ENCODE measurements at regions not wholly inside any gene's neighbourhood (a gene's known extent, or its start where the extent isn't known, plus 50 kb on each side); places are given as distances from the start of the nearest gene placed in this dataset.

DNA sequence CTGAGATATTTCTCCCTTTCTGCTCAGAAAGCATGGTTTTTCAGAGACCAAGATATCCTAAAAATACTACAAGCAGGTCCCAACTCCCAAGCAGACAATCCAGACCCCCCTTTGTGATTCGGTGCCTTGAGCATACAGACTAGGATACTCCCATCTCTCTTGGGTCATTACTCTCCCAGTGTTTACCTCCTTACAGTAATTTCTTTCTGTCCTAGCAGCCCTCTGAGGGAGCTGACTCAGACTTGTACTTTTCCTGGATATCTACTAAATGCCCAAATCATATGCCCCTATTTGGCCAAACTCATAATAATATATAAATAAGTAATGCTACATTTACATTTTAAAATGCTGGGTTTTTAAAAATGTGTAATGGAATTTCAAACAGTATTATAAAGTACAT, 355.6 kb downstream of the LRIG3 start:
- peak overlapping the region; percentile 37; the same call in 2 of the 3 replicates for H2BK15ac ChIP-seq (ENCODE audit: low read depth, low read length)
- peak overlapping the region; percentile 62; the same call in 1 of the 2 replicates for H3K56ac ChIP-seq (ENCODE audit: extremely low read depth, insufficient read depth, low read length)
- peak overlapping the region; percentile 63 for H4K91ac ChIP-seq (ENCODE audit: insufficient read depth, low read depth, low read length)
- 0 out of 2 replicates have a peak overlapping the region, but pooled peaks have one; percentile 5 for H3K4me2 ChIP-seq (ENCODE audit: low read depth, low read length)
- BruUV-seq (replicated peaks): no TSS peak
- no peaks in the 10 kb centered on the region for H3K36me3 ChIP-seq (ENCODE audit: control insufficient read depth, insufficient read depth, low read length)
- peaks cover 16% of the 10 kb centered on the region for H3K4me1 ChIP-seq (ENCODE audit: control insufficient read depth, insufficient read depth, low read length)
- intact Hi-C loops (cut with micrococcal nuclease): loop anchor here (2.0 to 5.0 kb wide), 2 partner anchors 198 to 312 kb away; no protein-coding TSS in a partner anchor
- 17% methylated on average over 1 of the region's 1 CpG; no CpG with 5 or more reads in 1 of the 2 experiments for WGBS, 2 experiments (ENCODE audit: extremely low coverage in 2 of 2, insufficient read length in 1 of 2)
- peak overlapping the region; percentile 99 for H3K27ac ChIP-seq (ENCODE audit: insufficient read depth, low read length)
- peak overlapping the region; percentile 6; the same call in 1 of the 2 replicates for H3K23ac ChIP-seq (ENCODE audit: low read depth, low read length)
- TF ChIP-seq MAFK (IDR thresholded peaks at IDR 0.05; ENCODE audit: low read depth, low read length) (0 out of 2 replicates have a peak, but pooled peaks have one; percentile 22), POLR2A (IDR thresholded peaks at IDR 0.05; ENCODE audit: low read depth, low read length) (no peak)
- H3K4me3 ChIP-seq (ENCODE audit: insufficient read depth, low read depth, low read length): no peak overlapping the region
- peak overlapping the region; percentile 82 for H2BK120ac ChIP-seq (ENCODE audit: low read depth, low read length)
- peak overlapping the region; percentile 15; the same call in 1 of the 2 replicates for H4K5ac ChIP-seq (ENCODE audit: low read depth, low read length)
- no peaks in the 10 kb centered on the region for H4K20me1 ChIP-seq (ENCODE audit: insufficient read depth, low read length)
- H3K9me1 ChIP-seq (ENCODE audit: insufficient read depth, low read length): peaks cover 7% of the 10 kb centered on the region; the same call in 1 of the 2 replicates
- H3K79me1 ChIP-seq (ENCODE audit: low read depth in 1 of 2, low read length in 2 of 2): no peaks in the 10 kb centered on the region
- in situ Hi-C loops (cut with MboI; ENCODE audit: low sequenced_read_pairs): loop anchor here (10.0 kb wide), 1 partner anchor 190 kb away; no protein-coding TSS in a partner anchor
- H2BK5ac ChIP-seq (ENCODE audit: low read depth, low read length, poor library complexity, severe bottlenecking): peak overlapping the region; percentile 98
- H2BK20ac ChIP-seq (ENCODE audit: low read depth, low read length): peak overlapping the region; percentile 52; the same call in 1 of the 2 replicates
- ChIA-PET POLR2A (ENCODE audit: unreplicated experiment) (no interaction called here), CTCF (interaction anchor here (1.0 kb wide), 1 partner anchor 238 kb away, joined by 3 read pairs; no protein-coding TSS in a partner anchor)
- no peaks in the 10 kb centered on the region for H3K9me3 ChIP-seq (ENCODE audit: control insufficient read depth, insufficient read depth, low read length)
- peak overlapping the region; percentile 71 to 79 for H4K8ac ChIP-seq (ENCODE audit: low read depth in 2 of 2, low read length in 2 of 2)
- dilution Hi-C loops (cut with HindIII; ENCODE audit: low sequenced_read_pairs, unreplicated experiment): no loop called here
- DNase-seq: peak; percentile 74
- ATAC-seq (ENCODE audit: low read depth): peak; percentile 67
- no peaks in the 10 kb centered on the region for H3K27me3 ChIP-seq (ENCODE audit: control insufficient read depth, insufficient read depth, low read length)
- peak overlapping the region; percentile 33; the same call in 1 of the 2 replicates for H3K18ac ChIP-seq (ENCODE audit: low read depth, low read length)
- H2AK5ac ChIP-seq (ENCODE audit: low read depth, low read length): no peak overlapping the region; the same call in 1 of the 2 replicates
- H3K9ac ChIP-seq (ENCODE audit: low read depth, low read length): peak overlapping the region; percentile 67; the same call in 1 of the 2 replicates
- peak overlapping the region; percentile 57 for H3K4ac ChIP-seq (ENCODE audit: low read depth, low read length)
- H3K14ac ChIP-seq (replicated peaks; ENCODE audit: low read depth, low read length): peak overlapping the region; percentile 15; the same call in 1 of the 2 replicates
- H2AFZ ChIP-seq (replicated peaks; ENCODE audit: low read length, poor library complexity): no peak overlapping the region
- H2AK9ac ChIP-seq (replicated peaks; ENCODE audit: low read depth, low read length, poor library complexity): no peak overlapping the region
